Peyer's patch (tissue), 4 donors: ENCODE measurements at regions not wholly inside any gene's neighbourhood (a gene's known extent, or its start where the extent isn't known, plus 50 kb on each side); places are given as distances from the start of the nearest gene placed in this dataset.

Source experiments
- POLR2A ChIP-seq, 2 donors: fragments of 450-650 bp; IDR thresholded peaks; one replicate each; pipeline ENCODE4 v1.5.1; 2017; ENCODE audit warnings: antibody characterized with exemption in 2 of 2, mild to moderate bottlenecking in 2 of 2, moderate library complexity in 2 of 2
- TF ChIP-seq, protein P1 (sequence below), 6 experiments: fragments of 450-650 bp in 4 of 6; fragments of 200-600 bp in 2 of 6; sonication (generic) in 1 of 6; IDR thresholded peaks; one replicate each; pipeline ENCODE4 v1.5.1; 2017 to 2019; ENCODE audit warnings: antibody characterized with exemption in 6 of 6, mild to moderate bottlenecking in 3 of 6, moderate library complexity in 1 of 6

DNA sequence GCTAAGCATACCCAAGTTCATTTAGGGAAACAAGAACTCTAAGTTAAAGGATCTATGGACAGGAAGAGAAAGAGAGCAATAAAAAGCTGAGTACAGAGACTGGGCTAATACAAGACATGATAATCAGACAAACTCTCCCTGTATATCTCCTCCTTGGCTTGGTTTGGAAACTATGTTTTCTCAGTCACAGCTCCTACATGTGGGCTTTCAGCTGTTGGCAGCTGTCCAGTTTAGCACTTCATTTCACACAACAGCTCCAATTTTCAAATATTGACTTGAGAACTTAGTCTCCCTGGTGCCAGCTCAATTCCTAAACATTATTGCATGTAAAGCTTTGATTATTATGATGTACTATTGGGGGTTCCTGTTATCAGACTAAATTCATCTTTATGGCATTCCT lies 222.8 kb upstream of the OBI1 start:
- no peak for TF ChIP-seq POLR2A (IDR thresholded peaks at IDR 0.05)
- TF ChIP-seq, protein P1, sequence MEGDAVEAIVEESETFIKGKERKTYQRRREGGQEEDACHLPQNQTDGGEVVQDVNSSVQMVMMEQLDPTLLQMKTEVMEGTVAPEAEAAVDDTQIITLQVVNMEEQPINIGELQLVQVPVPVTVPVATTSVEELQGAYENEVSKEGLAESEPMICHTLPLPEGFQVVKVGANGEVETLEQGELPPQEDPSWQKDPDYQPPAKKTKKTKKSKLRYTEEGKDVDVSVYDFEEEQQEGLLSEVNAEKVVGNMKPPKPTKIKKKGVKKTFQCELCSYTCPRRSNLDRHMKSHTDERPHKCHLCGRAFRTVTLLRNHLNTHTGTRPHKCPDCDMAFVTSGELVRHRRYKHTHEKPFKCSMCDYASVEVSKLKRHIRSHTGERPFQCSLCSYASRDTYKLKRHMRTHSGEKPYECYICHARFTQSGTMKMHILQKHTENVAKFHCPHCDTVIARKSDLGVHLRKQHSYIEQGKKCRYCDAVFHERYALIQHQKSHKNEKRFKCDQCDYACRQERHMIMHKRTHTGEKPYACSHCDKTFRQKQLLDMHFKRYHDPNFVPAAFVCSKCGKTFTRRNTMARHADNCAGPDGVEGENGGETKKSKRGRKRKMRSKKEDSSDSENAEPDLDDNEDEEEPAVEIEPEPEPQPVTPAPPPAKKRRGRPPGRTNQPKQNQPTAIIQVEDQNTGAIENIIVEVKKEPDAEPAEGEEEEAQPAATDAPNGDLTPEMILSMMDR (IDR thresholded peaks at IDR 0.05), result no peak
